Pons (tissue), 1 donor: ENCODE measurements at regions not wholly inside any gene's neighbourhood (a gene's known extent, or its start where the extent isn't known, plus 50 kb on each side); places are given as distances from the start of the nearest gene placed in this dataset.
"Not testable (repeated sequence)": the region's sequence is repeated elsewhere in the genome, so short reads cannot be mapped to it uniquely, and the experiment has no call there.

Source experiments
- DNase-seq: peaks from one replicate; pipeline ENCODE4 v3.0.0-alpha.2; 2016; ENCODE audit warnings: low spot score

GRCh38 chr6:68144667-68145066, 490.4 kb upstream of the ADGRB3 start:
- no peak for DNase-seq

GRCh38 chr6:68141190-68141589, 493.9 kb upstream of the ADGRB3 start:
- DNase-seq = no peak

- no peak for DNase-seq
Observed at GRCh38 chr6:68139130-68139529, 496.0 kb upstream of the ADGRB3 start.

DNA sequence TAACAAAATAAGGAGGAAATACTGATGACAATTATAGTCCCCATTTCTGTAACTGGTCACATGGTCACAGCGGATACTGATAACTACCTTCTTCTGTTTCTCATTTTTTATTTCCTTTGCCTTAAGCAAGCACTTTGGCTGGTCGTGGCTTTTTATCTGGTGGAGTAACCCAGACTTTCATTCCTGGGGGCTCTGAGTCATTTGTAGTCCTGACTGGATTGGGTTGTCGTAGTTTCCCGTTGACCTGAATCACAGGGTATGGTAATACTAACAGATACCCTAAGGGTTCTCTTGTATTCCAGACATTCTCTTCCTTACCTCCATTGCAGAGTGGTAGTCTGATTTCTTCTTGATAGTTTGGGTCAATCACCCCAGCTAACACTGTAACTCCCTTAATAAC, 500.3 kb upstream of the ADGRB3 start:
- DNase-seq = no peak

DNA sequence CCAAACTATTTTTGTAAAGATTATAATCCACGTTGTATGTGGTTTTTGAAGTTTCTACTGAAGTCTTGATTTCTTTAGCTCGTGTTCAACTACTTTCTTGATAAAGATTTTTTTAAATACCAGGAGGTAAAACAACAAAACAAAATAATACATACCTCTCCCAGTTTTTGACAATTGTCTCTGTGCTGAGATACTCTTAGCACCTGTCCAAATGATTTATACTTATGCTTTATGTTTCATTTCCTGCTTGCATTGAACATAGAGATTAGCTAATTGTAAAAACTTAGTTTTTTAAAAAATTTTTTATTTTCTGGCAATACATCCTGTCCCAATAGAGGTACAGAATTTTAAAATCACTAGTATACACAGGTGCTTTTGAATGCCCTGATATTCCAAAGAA, 506.9 kb upstream of the ADGRB3 start:
- DNase-seq = no peak

GRCh38 chr6:68127074-68127473, 508.0 kb upstream of the ADGRB3 start:
- no peak for DNase-seq

GRCh38 chr6:68126089-68126749, 508.9 kb upstream of the ADGRB3 start:
- DNase-seq = no peak

GRCh38 chr6:68122975-68123374, 512.1 kb upstream of the ADGRB3 start:
- DNase-seq = not testable (repeated sequence)

DNA sequence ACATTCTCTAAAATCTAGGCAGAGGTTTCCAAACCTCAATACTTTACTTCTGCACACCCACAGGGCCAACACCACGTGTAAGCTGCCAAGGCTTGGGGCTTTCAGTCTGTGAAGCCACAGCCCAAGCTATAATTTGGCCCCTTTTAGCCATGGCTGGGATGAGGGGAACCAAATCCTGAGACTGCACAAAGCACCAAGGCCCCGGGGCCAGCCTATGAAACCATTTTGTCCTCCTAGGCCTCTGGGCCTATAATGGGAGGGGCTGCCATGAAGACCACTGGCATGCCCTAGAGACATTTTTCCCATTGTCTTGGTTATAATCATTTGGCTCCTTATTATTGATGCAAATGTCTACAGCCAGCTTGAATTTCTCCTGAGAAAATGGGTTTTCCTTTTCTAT, 513.0 kb upstream of the ADGRB3 start:
- DNase-seq = no peak

GRCh38 chr6:68120954-68121353, 514.1 kb upstream of the ADGRB3 start:
- not testable (repeated sequence) for DNase-seq

DNA sequence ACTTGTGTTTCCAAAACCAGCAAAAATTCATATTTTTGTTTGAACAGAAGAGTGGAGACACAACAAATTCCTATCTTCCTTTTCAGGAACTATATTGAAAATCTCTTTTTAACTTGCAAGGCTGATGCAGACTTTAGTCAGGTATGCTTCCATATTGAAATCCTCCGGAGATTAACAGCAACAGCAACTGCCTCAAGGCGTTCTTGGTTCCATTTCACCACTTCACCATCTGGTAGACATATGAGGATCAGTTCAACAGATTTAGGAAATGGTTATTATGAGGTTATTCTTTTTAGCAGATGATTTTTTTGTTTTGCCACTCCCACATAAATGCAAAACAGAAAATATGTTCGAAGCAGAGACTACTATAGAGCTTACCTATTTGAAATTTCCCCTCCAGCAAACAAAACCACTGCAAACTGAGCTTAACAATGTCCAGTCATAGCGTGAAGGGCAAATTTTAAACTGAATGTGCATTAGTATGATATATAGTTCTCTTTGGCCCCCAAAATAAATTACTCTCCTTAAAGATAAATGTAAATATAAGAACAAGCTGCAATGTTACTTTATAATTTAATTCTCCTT, 520.5 kb upstream of the ADGRB3 start:
- DNase-seq = no peak

- no peak for DNase-seq
Observed at GRCh38 chr6:68108233-68108835, 526.7 kb upstream of the ADGRB3 start.

GRCh38 chr6:68094070-68094469, 541.0 kb upstream of the ADGRB3 start:
- DNase-seq = no peak

- no peak for DNase-seq
Observed at GRCh38 chr6:68087399-68088133, 547.5 kb upstream of the ADGRB3 start.

DNA sequence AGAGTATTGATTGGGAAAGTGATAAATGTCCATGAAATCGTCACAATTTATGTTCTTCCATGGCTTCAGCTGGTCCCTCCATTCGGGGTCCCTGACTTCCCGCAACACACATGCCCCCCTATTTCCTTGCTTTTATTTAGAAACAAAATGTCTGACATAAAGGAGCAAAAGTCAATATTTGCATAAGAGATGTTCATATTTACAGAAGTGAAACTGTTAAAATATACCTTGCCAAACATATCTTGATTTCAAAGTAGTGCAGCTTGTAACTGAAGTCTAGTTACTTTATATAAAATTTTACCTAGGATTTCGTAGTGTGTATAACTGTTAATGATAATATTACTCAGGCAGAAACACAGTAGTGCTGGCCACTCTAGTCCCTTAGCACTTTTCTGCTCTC, 548.9 kb upstream of the ADGRB3 start:
- no peak for DNase-seq

- DNase-seq = not testable (repeated sequence)
Observed at GRCh38 chr6:68085599-68085998, 549.5 kb upstream of the ADGRB3 start.

DNA sequence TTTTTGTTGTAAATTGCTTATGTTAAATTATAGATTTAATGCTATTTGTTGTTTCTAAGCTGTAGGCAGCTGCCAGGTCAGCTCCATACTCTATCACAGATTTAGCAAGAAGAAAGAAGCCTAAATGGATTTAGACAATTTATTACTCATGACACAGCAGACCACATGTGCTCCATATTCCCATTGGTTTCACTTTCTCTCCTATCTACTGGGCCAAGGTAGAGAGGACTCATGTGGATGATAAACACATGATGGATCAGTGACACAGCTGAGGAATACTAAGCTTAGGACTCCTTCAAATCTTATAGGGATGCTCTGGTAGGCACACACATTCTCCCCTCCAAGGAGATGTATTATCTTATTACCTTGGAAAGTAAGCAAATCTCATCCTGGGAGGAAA, 553.0 kb upstream of the ADGRB3 start:
- DNase-seq = no peak

GRCh38 chr6:68080074-68080473, 555.0 kb upstream of the ADGRB3 start:
- no peak for DNase-seq

- no peak for DNase-seq
Observed at GRCh38 chr6:68077661-68078060, 557.4 kb upstream of the ADGRB3 start.

DNA sequence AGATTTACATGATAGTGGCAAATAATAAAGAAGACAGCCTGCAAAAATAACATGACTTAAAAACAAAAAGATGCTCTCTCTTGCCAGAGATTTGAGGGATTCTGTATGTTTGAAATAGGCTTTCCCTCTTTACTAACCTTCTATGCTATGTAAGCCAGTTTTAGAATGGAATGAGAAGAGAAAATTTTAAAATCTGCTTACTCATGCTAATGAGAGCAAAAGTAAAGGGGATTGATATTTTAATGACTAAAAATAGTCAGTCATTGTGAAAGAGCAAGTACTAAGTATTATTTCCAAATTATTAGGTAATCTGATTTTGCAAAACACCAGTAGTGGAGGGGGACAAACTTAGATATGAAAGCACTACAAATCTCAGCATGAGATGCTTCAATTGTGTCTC, 563.3 kb upstream of the ADGRB3 start:
- no peak for DNase-seq

GRCh38 chr6:68069921-68070710, 565.0 kb upstream of the ADGRB3 start:
- DNase-seq = no peak

GRCh38 chr6:68059899-68060298, 575.2 kb upstream of the ADGRB3 start:
- DNase-seq = no peak
